WTC11 (cell line): ENCODE measurements at regions not wholly inside any gene's neighbourhood (a gene's known extent, or its start where the extent isn't known, plus 50 kb on each side); places are given as distances from the start of the nearest gene placed in this dataset.

Experiments
- ZNF219 ChIP-seq: sonication (generic); formaldehyde crosslinking; IDR thresholded peaks from 2 replicates; pipeline ENCODE4 v1.8.0; 2023; ENCODE audit warnings: missing genetic modification reagents, mild to moderate bottlenecking, borderline replicate concordance
- TF ChIP-seq, protein P1 (sequence below): fragments of 200-600 bp; IDR thresholded peaks from 2 replicates; pipeline ENCODE4 v1.8.0; 2022; ENCODE audit warnings: antibody characterized with exemption
- TF ChIP-seq, protein P2 (sequence below): sonication (generic); formaldehyde crosslinking; IDR thresholded peaks from 2 replicates; pipeline ENCODE4 v1.8.1; 2023; ENCODE audit warnings: mild to moderate bottlenecking, missing genetic modification reagents

DNA sequence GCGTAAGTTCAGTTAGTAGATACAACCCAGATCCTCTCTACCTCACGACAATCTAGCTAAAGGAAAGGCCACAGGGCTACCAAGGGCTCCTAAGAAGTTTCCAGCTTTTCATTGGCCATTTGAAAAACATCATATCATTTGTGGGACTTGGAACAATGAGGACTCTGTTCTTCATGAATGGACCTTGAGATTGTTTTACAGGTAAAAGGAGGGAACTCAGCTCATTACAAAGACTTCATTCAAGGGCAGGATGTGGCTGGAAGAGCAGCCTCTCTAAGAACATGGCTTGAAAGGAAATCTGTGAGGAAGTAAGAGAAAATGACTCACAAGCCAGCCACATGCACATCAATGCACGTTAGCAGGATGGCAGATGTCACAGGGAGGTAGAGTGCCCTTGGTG lies 105.9 kb upstream of the SLC7A11 start:
- no peak for TF ChIP-seq ZNF219
- TF ChIP-seq, protein P1, sequence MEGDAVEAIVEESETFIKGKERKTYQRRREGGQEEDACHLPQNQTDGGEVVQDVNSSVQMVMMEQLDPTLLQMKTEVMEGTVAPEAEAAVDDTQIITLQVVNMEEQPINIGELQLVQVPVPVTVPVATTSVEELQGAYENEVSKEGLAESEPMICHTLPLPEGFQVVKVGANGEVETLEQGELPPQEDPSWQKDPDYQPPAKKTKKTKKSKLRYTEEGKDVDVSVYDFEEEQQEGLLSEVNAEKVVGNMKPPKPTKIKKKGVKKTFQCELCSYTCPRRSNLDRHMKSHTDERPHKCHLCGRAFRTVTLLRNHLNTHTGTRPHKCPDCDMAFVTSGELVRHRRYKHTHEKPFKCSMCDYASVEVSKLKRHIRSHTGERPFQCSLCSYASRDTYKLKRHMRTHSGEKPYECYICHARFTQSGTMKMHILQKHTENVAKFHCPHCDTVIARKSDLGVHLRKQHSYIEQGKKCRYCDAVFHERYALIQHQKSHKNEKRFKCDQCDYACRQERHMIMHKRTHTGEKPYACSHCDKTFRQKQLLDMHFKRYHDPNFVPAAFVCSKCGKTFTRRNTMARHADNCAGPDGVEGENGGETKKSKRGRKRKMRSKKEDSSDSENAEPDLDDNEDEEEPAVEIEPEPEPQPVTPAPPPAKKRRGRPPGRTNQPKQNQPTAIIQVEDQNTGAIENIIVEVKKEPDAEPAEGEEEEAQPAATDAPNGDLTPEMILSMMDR = no peak
- TF ChIP-seq, protein P2, sequence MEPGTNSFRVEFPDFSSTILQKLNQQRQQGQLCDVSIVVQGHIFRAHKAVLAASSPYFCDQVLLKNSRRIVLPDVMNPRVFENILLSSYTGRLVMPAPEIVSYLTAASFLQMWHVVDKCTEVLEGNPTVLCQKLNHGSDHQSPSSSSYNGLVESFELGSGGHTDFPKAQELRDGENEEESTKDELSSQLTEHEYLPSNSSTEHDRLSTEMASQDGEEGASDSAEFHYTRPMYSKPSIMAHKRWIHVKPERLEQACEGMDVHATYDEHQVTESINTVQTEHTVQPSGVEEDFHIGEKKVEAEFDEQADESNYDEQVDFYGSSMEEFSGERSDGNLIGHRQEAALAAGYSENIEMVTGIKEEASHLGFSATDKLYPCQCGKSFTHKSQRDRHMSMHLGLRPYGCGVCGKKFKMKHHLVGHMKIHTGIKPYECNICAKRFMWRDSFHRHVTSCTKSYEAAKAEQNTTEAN (CRISPR knock-in tag) = no peak
